ENCODE measurements at regions not wholly inside any gene's neighbourhood (a gene's known extent, or its start where the extent isn't known, plus 50 kb on each side); places are given as distances from the start of the nearest gene placed in this dataset.
"Not testable (repeated sequence)": the region's sequence is repeated elsewhere in the genome, so short reads cannot be mapped to it uniquely, and the experiment has no call there.

DNA sequence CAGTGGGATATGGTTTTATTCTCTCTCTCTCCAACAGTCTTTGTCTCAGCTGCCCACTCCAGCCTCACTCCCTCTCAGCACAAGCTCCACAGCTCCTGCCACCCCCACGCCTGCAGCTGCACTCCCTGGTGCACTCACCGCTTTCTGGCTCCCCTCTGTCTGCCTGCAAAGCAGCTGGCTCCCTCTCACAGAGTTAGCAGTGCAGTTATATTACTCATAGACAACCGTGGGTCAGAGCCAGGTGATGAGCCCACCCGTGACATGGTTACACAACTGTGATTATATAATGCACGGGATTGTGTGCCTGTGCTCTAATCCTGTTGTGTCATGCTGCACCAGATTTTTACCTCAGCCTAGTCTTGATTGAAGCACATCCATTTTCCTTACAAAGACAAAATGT lies 276.9 kb upstream of the CHAC2 start:
- no peak for DNase-seq

DNA sequence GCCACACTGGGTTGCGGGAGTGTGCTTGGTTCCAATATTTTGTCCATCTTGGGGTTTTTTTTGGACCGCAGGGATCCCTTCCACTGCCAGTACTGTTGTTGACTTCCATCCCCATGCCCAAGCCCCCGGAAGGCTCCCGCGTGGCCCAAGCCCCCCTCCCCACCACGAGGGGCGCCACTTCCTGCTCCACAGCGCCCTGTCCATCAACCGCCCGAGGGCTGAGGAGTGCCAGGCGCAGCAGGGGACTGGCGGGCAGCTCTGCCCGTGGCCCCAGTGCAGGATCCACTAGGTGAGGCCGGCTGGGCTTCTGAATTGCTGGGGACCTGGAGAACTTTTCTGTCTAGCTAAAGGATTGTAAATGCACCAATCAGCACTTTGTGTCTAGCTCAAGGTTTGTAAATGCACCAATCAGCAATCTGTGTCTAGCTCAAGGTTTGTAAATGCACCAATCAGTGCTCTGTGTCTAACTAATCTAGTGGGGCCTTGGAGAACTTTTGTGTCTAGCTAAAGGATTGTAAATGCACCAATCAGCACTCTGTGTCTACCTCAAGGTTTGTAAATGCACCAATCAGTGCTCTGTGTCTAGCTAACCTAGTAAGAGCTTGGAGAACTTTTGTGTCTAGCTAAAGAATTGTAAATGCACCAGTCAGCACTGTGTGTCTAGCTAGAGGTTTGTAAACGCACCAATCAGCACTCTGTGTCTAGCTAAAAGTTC lies 281.3 kb upstream of the CHAC2 start:
- DNase-seq, result not testable (repeated sequence)

DNA sequence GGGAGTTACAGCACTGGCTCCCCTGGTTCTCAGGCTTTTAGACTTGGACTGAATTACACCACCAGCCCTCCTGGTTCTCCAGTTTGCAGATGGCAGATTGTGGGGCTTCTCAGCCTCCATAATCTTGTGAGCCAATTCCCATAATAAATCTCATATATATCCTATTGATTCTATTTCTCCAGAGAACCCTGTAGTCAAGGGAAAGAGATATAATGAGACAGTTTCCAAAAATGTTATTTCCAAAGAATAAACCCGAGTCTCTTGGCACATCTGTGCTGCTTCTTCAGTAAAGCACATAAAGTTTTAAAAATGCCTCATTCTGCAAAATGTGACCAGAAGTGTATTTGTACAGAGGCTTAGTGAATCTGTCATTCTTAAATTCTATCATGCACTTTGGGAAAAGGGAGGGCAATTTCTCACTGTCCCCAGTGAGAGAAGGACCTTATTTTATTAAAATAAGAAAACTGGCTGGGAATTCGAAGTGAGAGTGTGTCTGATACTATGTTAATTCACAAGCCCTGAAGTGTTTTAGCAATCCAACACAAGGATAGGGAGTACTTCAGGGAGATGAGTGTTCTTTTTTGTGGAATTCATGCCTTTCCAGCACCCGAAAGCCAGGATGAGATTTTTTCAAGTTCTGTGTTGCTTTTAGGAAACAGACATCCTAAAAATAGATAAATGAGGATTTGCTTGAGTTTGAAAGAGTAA lies 282.4 kb upstream of the CHAC2 start:
- no peak for DNase-seq

DNA sequence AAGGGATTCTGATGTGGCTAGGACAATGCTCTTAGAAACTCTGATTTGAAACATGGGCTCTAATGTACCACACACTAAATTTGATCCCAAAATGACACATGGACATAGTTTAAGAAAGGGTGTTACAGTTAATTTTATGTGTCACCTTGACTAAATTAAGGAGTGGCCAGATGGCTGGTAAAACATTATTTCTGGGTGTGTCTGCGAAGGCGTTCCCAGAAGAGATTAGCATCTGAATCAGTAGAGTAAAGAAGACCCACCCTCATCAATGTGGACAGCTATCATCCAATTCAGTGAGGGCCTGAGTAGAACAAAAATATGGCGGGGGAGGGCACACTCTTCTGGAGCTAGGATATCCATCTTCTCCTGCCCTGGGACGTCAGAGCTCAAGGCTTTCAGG lies 283.1 kb upstream of the CHAC2 start:
- DNase-seq, result no peak

DNA sequence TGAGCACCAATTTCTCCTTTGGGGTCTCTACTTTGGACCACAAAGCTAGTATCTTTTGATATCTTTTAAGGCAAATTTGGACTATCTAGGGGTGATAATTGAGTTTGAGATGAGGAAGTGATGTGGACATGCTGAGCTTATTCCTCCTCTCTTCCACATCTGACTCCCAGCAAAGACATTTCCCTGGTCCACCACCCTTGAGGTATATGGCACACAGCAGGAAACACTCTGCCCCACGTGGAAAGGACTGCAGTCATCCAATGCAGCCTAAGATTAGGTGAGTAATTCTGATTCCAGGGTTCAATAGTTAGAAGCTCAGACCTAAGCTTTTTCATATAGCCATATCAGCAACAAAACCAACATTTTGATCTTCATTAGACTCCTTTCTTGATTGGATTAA lies 290.1 kb upstream of the CHAC2 start:
- DNase-seq, result no peak

DNA sequence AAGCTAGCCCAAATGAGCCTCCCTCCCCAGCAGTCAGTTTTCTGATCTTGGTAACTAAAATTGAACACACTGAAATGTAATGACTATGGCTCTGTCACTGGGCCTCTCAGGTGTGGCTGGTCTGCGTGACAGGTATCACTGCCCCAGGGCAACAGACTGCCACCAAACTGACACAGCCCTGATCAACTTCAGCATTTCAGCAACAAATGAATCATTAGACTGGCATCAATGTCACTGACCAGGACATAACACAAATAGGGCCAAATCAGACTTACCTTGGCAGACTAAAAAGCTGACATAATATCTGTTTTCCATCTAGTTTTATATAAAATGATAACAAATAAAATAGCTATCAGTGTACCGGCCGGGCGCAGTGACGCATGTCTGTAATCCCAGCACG lies 290.8 kb upstream of the CHAC2 start:
- no peak for DNase-seq

DNA sequence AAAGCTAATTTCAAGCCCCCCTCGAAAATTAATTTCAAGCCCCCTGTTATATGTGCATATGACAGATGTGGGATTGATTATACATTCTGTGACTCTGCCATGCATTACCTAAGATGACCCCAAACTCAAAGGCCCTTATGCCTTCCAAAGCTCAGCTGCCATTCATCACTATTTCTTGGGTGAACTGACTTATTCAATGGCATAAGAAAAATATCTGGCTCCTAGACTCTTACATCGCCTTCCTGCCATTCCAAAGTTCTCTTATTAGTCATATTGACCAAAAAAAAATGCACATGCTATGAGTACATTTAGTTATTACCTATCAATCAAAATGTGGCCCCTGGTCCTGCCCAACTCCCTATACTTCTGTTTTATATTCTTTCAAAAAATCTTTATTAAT lies 291.8 kb upstream of the CHAC2 start:
- DNase-seq, result no peak

DNA sequence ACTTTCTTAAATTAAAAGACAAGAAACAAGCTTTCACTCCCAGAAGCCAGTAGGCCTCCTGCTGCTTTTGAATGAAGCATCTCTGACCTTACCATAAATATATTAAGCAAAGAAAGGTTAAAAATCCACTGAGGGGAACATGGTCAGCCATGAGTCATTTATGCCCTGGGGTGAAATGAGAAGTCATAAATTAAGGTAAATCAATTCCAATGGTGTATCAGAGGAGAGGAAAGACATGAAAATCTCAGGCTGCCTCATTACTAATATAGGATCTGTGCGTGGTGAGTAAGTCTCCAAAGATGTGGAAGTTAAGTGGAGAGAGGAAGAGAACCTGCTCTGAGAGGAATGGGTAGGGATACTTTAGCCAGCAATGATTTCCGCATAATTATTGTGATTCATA lies 292.3 kb upstream of the CHAC2 start:
- DNase-seq, result no peak

DNA sequence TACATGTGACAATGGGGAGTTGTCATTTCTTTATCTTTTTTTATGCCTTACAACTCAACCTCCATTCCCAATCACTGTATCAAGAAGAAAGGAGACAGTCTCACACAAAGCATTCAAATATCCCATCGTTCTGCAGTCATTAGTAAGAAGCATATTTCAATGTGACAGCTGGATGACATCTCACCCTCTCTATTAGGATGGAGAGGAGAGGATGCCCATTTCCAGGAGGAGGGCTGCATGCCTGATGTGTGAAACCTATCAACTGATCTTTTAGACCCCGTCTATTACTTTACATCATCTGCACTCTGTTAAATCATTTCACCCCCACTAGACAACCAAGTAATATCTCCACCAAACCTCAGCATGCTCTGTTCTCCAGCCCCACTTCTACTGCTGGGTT lies 292.7 kb upstream of the CHAC2 start:
- no peak for DNase-seq

DNA sequence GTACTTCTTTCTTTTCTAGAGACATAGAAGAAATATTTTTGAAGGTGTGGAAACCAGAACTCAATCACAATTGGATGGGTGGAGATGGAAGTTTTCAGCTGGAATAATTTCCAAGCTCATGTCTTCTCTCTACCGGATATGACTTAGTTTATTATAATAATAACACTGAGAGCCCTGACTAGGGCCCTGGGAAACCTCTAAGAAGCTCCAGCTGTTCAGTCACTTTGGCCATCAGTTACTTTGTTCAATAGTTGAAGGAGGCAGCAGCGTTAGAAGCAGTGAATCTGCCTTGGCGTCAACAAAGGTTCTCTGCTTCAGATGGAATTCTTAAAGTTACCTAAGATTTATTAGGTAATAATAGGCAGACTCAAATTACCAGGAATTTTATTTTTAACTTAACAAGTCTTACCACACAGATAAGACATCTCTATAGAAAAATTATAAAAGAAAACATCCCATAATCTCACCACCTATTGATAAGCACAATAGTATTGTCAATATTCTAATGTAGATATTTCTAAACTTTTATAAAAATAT lies 293.8 kb upstream of the CHAC2 start:
- no peak for DNase-seq

DNA sequence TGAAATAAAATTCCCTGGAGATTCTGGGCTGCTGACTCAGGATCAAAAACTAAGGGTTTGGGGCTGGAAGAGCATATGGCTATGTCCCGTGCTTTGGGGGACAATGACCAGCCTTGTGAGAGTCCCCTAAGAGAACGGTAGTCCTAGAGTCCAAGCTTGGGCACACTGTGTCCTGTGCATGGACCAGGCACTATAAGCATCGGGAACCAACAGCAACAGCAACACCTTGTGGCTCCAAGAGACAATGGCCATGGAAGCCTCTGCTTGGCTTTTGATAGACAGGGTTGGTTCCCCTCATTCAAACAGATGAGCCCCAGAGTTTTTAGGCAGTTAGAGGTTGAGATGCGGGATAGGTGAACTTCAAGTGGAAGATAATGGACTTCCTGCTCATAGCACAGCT lies 294.4 kb upstream of the CHAC2 start:
- no peak for DNase-seq

DNA sequence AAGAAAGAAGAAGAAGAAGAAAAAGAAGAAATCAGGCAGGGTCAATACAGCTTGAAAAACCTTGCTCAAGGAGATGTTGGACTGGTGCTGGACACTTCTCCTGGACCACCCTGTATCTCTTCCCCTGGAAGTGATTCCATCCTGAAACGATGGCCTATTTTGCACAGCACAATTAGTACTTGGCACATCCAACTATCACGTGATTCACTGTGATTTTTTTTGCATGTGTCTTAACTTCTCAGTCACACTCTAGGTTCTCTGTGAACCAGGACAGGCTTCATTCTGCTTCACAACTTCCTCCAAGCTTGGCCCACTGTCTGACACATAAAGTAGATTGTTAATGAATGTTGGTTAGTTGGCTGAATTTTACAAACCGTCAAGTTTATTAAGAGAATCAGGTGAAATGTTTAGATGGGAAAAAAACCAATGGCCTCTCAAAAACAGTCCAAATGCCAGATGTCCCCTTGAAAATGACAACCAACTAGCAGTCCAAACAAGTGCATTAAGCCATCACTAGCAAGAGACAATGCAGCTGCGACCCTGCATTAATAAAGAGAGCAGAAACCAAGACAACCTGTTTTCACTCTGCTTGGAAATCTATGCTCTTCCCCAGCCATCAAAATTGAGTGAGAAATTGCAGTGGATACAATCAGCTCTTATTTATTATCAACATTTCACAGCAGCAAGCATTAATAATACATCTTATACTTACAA lies 300.0 kb upstream of the CHAC2 start:
- no peak for DNase-seq

DNA sequence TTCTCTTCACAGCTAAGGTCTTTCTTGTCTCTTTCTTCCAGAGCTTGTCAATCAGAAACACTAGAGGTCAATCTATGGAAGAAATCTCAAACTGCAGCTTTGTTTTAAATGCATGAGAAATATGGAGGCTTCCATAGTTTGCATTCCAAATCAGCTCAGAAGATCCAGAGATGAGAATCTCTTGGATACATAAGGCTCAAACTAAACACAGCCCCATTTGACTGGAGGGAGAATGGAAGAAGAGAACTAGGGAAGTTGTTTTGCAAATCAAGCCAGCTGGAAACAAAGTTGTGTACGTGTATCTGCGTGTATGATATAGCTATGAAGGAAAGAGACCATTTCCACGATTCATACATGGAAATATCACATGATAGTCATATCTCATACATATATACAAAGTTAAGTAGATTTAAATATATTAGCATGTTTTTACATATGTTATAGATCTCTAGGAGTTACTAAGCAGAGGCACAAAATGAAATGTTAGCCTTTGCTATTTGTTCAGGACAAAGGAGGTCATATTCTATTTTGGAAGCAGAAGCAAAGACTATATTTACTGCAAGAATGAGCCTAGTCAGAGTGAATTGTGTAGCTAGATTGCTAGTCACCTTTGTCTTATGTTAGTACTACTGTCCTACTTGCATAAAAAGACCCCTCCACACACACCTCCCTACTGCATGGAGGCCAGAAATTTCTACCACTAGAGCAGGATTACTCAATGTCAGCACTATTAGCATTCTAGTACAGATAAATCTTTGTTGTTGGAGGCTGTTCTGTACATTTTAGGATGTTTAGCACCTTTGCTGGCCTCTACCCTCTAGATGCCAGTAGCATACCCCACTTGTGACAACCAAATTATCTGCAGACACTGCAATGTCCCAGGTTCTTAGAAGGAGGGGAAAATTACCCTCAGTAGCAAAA lies 303.5 kb upstream of the CHAC2 start:
- DNase-seq, result no peak

DNA sequence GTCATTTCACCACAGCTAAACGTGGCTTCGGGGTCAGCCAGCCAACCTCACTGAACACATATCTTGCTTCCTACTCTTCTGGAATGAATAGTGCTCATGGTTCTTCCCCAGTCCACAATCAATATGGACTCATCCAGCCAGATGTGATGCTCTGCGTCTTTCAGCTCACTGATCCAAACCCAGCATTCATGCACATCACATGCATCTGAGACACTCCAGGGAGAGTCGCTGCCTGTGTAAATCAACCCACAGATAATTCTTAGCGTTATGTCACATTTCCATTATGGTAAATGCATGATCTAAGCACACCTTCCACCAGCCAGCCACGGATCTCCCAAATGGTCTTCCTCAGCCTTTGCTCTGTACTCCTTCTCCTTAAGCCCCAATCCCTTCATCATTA lies 306.7 kb upstream of the CHAC2 start:
- no peak for DNase-seq

DNA sequence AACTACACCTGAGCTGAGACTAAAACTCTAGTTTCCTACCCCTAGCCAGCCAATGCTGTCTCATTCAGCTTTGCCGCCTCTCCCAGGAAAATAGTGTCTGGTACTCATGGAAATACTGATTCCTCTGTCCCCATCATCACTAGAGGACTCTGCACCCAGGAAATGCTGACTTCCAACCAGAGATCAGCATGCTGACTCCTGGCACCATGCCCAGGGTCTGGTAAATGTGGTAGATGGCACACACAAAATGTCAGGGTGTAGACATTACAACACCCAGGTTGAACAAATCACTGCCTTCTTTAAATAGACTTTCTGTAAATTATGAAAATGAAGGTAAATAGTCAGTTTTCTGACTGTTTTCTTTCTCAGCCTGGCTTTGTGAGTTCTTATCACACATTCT lies 307.3 kb upstream of the CHAC2 start:
- DNase-seq, result no peak

DNA sequence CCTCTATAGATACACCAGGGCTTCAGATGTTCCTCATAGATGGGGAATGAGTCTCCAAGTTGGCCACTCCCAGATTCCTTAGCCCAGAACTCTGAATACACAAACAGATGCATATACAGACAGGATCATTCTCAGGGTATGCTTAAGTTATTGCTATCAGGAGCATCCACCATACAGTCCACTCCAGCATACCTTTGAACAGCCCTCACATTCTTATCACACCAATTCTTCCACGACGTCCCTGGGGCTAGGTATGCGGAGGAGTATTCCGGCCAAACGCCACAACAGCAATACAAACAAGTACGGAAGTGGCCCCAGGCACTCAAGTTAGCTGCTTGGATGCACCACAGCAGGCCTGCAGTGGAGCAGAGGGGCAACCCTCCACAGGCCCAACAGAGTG lies 312.5 kb upstream of the CHAC2 start:
- DNase-seq, result no peak

DNA sequence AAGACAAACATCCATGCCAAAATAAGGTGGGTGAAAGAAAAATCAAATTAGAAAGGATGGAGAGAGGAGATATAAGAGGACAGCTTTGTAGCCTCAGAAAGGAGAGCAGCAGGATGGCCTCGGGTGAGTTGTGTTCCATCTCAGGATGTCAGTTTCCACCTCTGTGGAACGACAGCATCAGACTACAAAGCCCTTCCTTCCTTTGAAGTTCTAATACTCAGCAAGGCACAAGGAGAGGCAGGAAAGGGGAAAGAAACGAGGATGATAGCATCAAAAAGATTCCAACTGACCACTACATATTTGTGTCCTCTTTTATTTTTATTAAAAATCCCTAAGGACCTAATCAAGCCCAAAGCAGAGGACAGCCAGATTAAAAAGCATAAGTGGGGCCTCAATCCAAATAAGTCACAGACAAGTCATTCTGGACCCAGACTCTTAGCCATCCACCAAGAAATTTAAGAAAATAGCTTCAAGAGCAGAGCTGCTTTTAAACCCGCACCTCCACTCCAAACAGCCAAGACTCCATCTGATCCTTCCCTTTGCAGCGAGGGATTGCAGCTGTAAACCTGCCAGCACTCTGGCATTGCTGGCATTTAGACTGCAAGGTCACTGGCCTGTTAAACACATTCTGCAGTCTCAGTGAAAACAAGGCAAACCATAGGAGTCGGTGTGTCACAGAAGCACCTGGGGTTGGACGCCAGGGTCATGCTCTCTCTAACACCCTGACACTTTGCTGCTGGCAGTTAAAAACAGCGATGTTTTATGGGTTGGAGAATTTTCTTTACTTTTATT lies 314.5 kb upstream of the CHAC2 start:
- no peak for DNase-seq

DNA sequence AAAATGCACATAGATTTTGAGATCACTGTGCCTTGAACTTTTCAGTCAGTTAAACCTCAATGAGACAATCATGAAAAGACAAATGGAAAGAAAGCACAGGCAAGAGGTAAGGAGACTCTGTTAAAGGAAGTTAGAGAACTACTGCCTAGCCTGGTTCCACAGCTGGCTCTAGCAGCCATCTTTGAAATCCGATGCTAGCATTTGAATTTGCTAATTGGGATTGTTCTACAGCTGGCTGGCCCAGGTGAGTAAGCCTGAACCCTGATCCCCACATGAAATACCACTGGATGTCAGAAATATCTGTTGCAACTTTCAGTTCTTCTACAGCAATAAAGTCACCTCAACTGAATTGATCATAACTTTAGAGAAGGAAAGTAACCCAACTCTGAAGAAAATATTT lies 315.2 kb upstream of the CHAC2 start:
- DNase-seq, result no peak

DNA sequence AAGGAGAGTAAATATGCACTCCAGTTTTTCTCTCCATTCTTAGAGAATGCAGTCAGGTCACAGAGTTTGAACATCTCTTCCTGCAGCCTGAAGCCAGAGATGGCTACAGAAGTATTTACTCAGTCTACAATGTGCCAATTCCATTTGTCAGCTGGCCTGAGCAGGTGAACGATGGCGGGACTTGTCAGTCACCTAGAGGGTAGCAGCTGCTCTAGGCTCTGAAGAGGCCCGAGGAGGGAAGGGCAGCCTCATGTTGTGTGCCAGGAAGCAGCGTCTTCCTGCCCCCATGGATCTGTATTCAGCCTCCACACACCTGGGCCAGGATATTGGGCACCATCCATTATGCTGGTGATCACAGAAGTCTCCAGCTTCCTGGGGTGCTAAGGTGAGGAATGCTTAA lies 316.7 kb upstream of the CHAC2 start:
- DNase-seq, result no peak

DNA sequence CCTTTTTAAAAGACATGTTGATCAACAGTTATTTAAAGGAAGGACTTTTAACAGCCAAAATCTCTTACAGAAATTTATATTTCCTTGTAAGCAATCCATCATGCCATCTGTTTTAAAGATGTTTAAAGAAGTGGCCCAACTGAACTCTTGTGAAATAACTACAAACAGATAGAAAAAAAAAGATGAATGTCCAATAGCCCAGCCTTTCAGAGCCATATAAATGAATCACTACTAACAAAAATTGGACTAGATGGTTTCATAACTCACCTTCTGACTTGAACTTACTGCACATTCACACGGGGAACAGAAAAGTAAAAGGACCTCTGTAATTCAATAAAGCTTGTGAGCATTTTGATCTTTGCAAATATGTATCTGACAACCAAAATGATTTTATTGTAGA lies 319.0 kb upstream of the CHAC2 start:
- peak; percentile 28 for DNase-seq

DNA sequence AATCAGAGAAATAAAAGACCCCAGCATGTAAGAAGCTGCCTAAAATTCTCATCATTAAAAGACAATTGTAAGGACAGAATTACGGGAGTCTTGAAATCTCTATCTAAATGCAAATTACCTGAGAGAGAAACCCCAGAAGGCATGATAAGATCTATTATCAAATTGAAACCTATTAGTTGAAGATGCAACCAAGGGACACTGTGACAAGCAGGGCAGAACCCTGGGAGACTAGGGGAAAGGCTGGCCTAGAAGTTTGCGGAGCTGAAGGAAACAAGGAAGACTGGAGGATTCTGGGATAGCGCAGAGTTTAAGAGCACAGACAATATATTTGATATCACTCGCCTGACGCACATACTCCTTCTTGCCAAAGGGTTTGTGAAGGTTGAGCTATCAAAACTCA lies 319.5 kb upstream of the CHAC2 start:
- DNase-seq, result no peak
